ENCODE measurements at regions not wholly inside any gene's neighbourhood (a gene's known extent, or its start where the extent isn't known, plus 50 kb on each side); places are given as distances from the start of the nearest gene placed in this dataset.
"Not testable (repeated sequence)": the region's sequence is repeated elsewhere in the genome, so short reads cannot be mapped to it uniquely, and the experiment has no call there.

DNA sequence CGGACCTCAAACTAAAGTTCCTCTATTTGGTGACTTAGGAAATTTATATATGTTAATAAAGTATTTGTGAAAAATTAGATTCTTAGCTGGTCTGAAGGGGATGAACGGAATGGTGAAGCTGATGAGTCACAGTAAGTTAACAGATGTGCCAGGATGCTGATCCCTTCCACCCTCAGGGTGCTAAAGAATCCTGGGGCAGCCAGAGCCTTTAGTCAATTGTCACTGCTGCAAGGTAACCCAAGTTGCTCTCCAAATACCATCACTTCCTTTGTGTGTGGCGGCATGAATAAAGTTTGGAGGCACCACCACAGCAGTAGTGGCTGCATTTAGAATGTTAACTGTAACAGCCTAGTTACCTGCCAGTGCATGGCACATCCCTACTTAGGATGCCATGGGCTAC lies 222.6 kb upstream of the PPP1R3A start:
- in situ Hi-C loops (cut with MboI; ENCODE audit: low pct_unique_long_range_greater_than_20kb, low sequenced_read_pairs, unreplicated experiment): no loop called here
- no peak for TF ChIP-seq CTCF (IDR thresholded peaks at IDR 0.05; ENCODE audit: extremely low read depth, insufficient read depth, missing control alignments)
- DNase-seq (ENCODE audit: low spot score): no peak

GRCh38 chr7:114140561-114140960 lies 221.8 kb upstream of the PPP1R3A start:
- in situ Hi-C loops (cut with MboI; ENCODE audit: low pct_unique_long_range_greater_than_20kb, low sequenced_read_pairs, unreplicated experiment): no loop called here
- no peak for TF ChIP-seq CTCF (IDR thresholded peaks at IDR 0.05; ENCODE audit: extremely low read depth, insufficient read depth, missing control alignments)
- no peak for DNase-seq (ENCODE audit: low spot score)

DNA sequence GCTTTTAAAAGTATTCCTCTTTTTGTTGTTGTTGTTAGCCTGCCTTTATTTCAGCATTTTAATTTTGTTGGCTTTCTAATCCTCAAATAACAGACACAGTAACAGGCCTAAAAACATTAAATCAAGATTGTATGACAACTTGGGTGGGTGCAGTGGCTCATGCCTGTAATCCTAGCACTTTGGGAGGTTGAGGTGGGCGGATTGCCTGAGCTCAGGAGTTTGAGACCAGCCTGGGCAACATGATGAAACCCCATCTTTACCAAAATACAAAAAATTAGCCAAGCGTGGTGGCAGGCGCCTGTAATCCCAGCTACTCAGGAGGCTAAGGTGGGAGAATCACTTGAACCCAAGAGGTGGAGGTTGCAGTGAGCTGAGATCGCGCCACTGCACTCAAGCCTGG lies 220.9 kb upstream of the PPP1R3A start:
- DNase-seq (ENCODE audit: low spot score); in situ Hi-C loops (cut with MboI; ENCODE audit: low pct_unique_long_range_greater_than_20kb, low sequenced_read_pairs, unreplicated experiment): not testable (repeated sequence)

DNA sequence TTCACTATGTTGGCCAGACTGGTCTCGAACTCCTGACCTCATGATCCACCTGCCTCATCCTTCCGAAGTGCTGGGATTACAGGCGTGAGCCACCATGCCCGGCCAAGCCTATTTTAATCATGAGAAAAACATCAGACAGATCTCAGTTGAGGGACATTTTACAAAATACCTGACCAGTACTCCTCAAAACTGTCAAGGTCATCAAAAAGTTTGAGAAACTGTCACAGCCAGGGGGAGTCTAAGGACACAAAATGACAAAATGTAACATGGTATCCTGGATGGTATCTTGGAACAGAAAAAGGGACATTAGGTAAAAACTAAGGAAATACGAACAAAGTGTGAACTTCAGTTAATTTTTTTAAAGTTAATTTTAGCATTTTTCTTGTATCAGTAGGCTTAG lies 219.8 kb upstream of the PPP1R3A start:
- in situ Hi-C loops (cut with MboI; ENCODE audit: low pct_unique_long_range_greater_than_20kb, low sequenced_read_pairs, unreplicated experiment): no loop called here
- DNase-seq (ENCODE audit: low spot score): no peak
- no peak for TF ChIP-seq CTCF (IDR thresholded peaks at IDR 0.05; ENCODE audit: extremely low read depth, insufficient read depth, missing control alignments)

DNA sequence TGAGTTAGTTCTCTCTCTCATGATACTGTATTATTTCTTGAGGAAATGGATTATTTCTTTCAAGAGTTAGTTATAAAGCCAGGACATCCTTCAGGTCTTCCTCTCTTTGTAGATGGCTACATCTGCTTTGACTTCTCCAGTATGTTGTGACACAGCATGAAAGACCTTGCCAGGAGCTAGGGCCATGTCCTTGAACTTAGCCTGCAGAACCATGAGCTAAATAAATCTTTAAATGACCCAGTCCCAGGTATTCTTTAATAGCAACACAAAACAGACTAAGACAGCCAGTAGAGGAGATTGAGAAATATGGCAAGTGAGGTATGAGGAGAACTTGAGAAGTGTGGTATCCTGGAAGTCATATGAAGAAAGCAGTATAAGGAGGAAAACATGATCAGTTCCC lies 214.9 kb upstream of the PPP1R3A start:
- TF ChIP-seq CTCF (IDR thresholded peaks at IDR 0.05; ENCODE audit: extremely low read depth, insufficient read depth, missing control alignments): no peak
- in situ Hi-C loops (cut with MboI; ENCODE audit: low pct_unique_long_range_greater_than_20kb, low sequenced_read_pairs, unreplicated experiment): no loop called here
- DNase-seq (ENCODE audit: low spot score): no peak

DNA sequence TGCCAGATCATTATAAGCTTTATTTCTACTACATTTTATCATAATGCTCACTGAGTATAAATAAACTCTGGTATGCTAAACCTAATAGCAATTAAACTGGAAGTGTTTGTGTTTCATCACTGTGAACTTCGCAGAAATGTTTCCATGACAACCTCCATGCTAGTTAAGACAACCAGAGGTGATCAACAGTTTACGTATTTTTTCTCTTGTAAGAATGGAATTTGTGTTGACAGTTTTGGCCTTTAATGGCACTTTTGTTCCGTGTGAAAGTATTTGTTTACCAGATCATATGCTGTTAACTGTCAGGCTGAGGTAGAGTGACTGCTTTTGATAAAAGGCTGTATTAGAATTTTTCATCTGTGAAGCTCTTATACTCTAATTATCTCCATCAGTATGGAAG lies 212.1 kb upstream of the PPP1R3A start:
- TF ChIP-seq CTCF (IDR thresholded peaks at IDR 0.05; ENCODE audit: extremely low read depth, insufficient read depth, missing control alignments): no peak
- DNase-seq (ENCODE audit: low spot score): no peak
- in situ Hi-C loops (cut with MboI; ENCODE audit: low pct_unique_long_range_greater_than_20kb, low sequenced_read_pairs, unreplicated experiment): no loop called here

DNA sequence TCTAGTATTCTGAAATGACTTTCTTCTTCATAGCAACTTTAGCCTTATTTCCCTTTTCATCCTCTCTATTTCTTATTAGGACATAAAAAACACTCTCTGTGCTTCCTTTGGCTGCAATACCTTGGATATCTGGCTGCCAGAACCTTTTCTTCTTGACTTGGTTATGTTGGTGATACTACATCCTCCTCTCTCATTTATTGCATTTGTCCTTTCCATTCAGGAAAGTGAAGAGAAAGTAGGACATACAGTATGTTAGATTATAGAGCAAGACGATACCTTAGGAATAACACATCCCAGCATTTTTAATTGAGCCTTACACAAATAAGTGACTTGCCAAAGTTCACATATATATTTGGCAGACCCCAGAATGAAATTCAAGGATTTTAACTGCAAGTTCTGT lies 210.1 kb upstream of the PPP1R3A start:
- in situ Hi-C loops (cut with MboI; ENCODE audit: low pct_unique_long_range_greater_than_20kb, low sequenced_read_pairs, unreplicated experiment): no loop called here
- no peak for TF ChIP-seq CTCF (IDR thresholded peaks at IDR 0.05; ENCODE audit: extremely low read depth, insufficient read depth, missing control alignments)
- DNase-seq (ENCODE audit: low spot score): no peak

All from GM13977 (cell line).